Neuronal stem cell (in vitro differentiated cells): ENCODE measurements at regions not wholly inside any gene's neighbourhood (a gene's known extent, or its start where the extent isn't known, plus 50 kb on each side); places are given as distances from the start of the nearest gene placed in this dataset.

Source experiments
- DNase-seq: peaks from one replicate; pipeline ENCODE4 v3.0.0-alpha.2; 2013; ENCODE audit warnings: low spot score
- H2AFZ ChIP-seq: one replicate; pipeline ENCODE4 v1.6.1; 2013; ENCODE audit warnings: mild to moderate bottlenecking, low read length, inconsistent platforms
- H2AK5ac ChIP-seq: 2 replicates; pipeline ENCODE4 v1.6.1; 2013; ENCODE audit warnings: low read depth, mild to moderate bottlenecking, inconsistent platforms, low read length, moderate library complexity, mixed read lengths
- H2BK120ac ChIP-seq: 2 replicates; pipeline ENCODE4 v1.6.1; 2013; ENCODE audit warnings: low read depth, mild to moderate bottlenecking, inconsistent platforms, low read length, moderate library complexity, mixed read lengths
- H2BK12ac ChIP-seq: one replicate; pipeline ENCODE4 v1.6.1; 2013; ENCODE audit warnings: low read length, inconsistent platforms
- H2BK15ac ChIP-seq: 2 replicates; pipeline ENCODE4 v1.6.1; 2013; ENCODE audit warnings: mild to moderate bottlenecking, low read length, inconsistent platforms, mixed read lengths
- H2BK5ac ChIP-seq: one replicate; pipeline ENCODE4 v1.6.1; 2013; ENCODE audit warnings: inconsistent platforms, mild to moderate bottlenecking, low read length, moderate library complexity
- H3K14ac ChIP-seq: one replicate; pipeline ENCODE4 v1.6.1; 2013; ENCODE audit warnings: low read length, inconsistent platforms
- H3K18ac ChIP-seq: 2 replicates; pipeline ENCODE4 v1.6.1; 2013; ENCODE audit warnings: low read length, inconsistent platforms
- H3K23ac ChIP-seq: 2 replicates; pipeline ENCODE4 v1.6.1; 2013; ENCODE audit warnings: low read depth, mild to moderate bottlenecking, mixed read lengths, low read length, inconsistent platforms; ENCODE audit not compliant: poor library complexity
- H3K27ac ChIP-seq: replicated peaks from 3 replicates; pipeline ENCODE4 v1.5.1; 2013; ENCODE audit warnings: low read length, inconsistent platforms
- H3K27me3 ChIP-seq, 3 experiments: 2 replicates each; pipeline ENCODE4 v1.6.1; 2013; ENCODE audit warnings: low read length in 3 of 3, mild to moderate bottlenecking in 2 of 3, inconsistent platforms in 1 of 3, low read depth in 1 of 3, mixed read lengths in 1 of 3, moderate library complexity in 1 of 3; ENCODE audit not compliant: control insufficient read depth in 3 of 3, insufficient read depth in 3 of 3
- H3K36me3 ChIP-seq, 2 donors: replicated peaks in 1 of 2; 2 replicates each; pipeline ENCODE4 v1.6.1; 2013; ENCODE audit warnings: low read length in 2 of 2; ENCODE audit not compliant: control insufficient read depth in 2 of 2, insufficient read depth in 2 of 2
- H3K4ac ChIP-seq: 2 replicates; pipeline ENCODE4 v1.6.1; 2013; ENCODE audit warnings: inconsistent platforms, mild to moderate bottlenecking, low read length, moderate library complexity
- H3K4me1 ChIP-seq, 2 donors: 1 replicate in 1 of 2; 2 replicates in 1 of 2; pipeline ENCODE4 v1.6.1; 2013; ENCODE audit warnings: low read length in 2 of 2, low read depth in 1 of 2; ENCODE audit not compliant: control insufficient read depth in 2 of 2, insufficient read depth in 1 of 2
- H3K4me2 ChIP-seq: one replicate; pipeline ENCODE4 v1.6.1; 2013; ENCODE audit warnings: mild to moderate bottlenecking, low read length, inconsistent platforms; ENCODE audit not compliant: insufficient read depth, poor library complexity, severe bottlenecking
- H3K4me3 ChIP-seq, 2 donors: 2 replicates each; pipeline ENCODE4 v1.5.1; 2013; ENCODE audit warnings: low read length in 2 of 2, mild to moderate bottlenecking in 2 of 2, inconsistent platforms in 1 of 2, moderate library complexity in 1 of 2
- H3K79me1 ChIP-seq: one replicate; pipeline ENCODE4 v1.6.1; 2013; ENCODE audit warnings: low read depth, mild to moderate bottlenecking, inconsistent platforms, low read length, moderate library complexity
- H3K9ac ChIP-seq: one replicate; pipeline ENCODE4 v1.6.1; 2013; ENCODE audit warnings: mild to moderate bottlenecking, low read depth, low read length, inconsistent platforms; ENCODE audit not compliant: poor library complexity
- H3K9me3 ChIP-seq, 2 donors: replicated peaks in 1 of 2; 2 replicates each; pipeline versions ENCODE3 to v1.6.1; 2013; ENCODE audit warnings: low read length in 2 of 2, mild to moderate bottlenecking in 2 of 2, inconsistent platforms in 1 of 2, low read depth in 1 of 2, mixed read lengths in 1 of 2, moderate library complexity in 1 of 2; ENCODE audit not compliant: control insufficient read depth in 2 of 2, insufficient read depth in 1 of 2
- H4K8ac ChIP-seq: one replicate; pipeline ENCODE4 v1.6.1; 2013; ENCODE audit warnings: low read depth, mild to moderate bottlenecking, inconsistent platforms, low read length, moderate library complexity
- H4K91ac ChIP-seq: one replicate; pipeline ENCODE4 v1.6.1; 2013; ENCODE audit warnings: low read length, low read depth, mild to moderate bottlenecking, inconsistent platforms; ENCODE audit not compliant: poor library complexity
- WGBS, 2 donors: extraction: QIAGEN DNeasy Blood & Tissue Kit; methylation state at CpG; one replicate each; pipeline ENCODE4 v1.1.7; 2013; ENCODE audit warnings: missing lambda C conversion rate in 2 of 2, mixed read lengths in 1 of 2; ENCODE audit not compliant: insufficient read length in 2 of 2, insufficient replicate concordance in 1 of 2; ENCODE audit errors: extremely low coverage in 2 of 2; 5-methylcytosine and 5-hydroxymethylcytosine counted together

GRCh38 chr5:82601861-82602260 is 323.7 kb upstream of the RPS23 start:
- Histone ChIP-seq H3K23ac (no peak overlapping the region), H3K4me1 (no peaks in the 10 kb centered on the region), H3K27ac (no peak overlapping the region), H2AFZ (no peak overlapping the region), H2AK5ac (no peak overlapping the region), H3K27me3 (no peaks in the 10 kb centered on the region), H3K14ac (no peak overlapping the region), H2BK15ac (no peak overlapping the region), H2BK120ac (no peak overlapping the region), H3K36me3 (no peaks in the 10 kb centered on the region), H4K91ac (no peak overlapping the region), H3K4me3 (no peak overlapping the region), H3K9me3 (peaks cover 0 to 2% of the 10 kb centered on the region in 2 donors), H2BK12ac (no peak overlapping the region), H3K79me1 (peaks cover 2% of the 10 kb centered on the region), H3K4me2 (no peak overlapping the region), H3K18ac (no peak overlapping the region), H4K8ac (no peak overlapping the region), H3K9ac (no peak overlapping the region), H3K4ac (no peak overlapping the region), H2BK5ac (no peak overlapping the region)
- DNase-seq: no peak
- WGBS, 2 donors: no CpG with 5 or more reads among the region's 1 CpG

- Histone ChIP-seq H2AK5ac (no peak overlapping the region), H3K9me3 (peaks cover 0 to 2% of the 10 kb centered on the region in 2 donors), H2BK120ac (no peak overlapping the region), H3K4ac (no peak overlapping the region), H2AFZ (no peak overlapping the region), H3K18ac (no peak overlapping the region), H2BK5ac (no peak overlapping the region), H3K27me3 (no peaks in the 10 kb centered on the region), H3K23ac (no peak overlapping the region), H2BK15ac (no peak overlapping the region), H3K36me3 (no peaks in the 10 kb centered on the region), H3K79me1 (peaks cover 2% of the 10 kb centered on the region), H2BK12ac (no peak overlapping the region), H4K8ac (no peak overlapping the region), H3K4me1 (no peaks in the 10 kb centered on the region), H3K4me3 (no peak overlapping the region), H3K9ac (no peak overlapping the region), H3K14ac (no peak overlapping the region), H3K4me2 (no peak overlapping the region), H4K91ac (no peak overlapping the region), H3K27ac (no peak overlapping the region)
- no CpG with 5 or more reads among the region's 3 CpGs for WGBS, 2 donors
- DNase-seq: no peak
Measured at GRCh38 chr5:82601077-82601476, 322.9 kb upstream of the RPS23 start.

- DNase-seq: no peak
- H3K79me1 ChIP-seq: no peaks in the 10 kb centered on the region
- H3K4me3 ChIP-seq: no peak overlapping the region
- H2BK120ac ChIP-seq: no peak overlapping the region
- H3K9me3 ChIP-seq: no peaks in the 10 kb centered on the region
- H3K18ac ChIP-seq: no peak overlapping the region
- H2BK12ac ChIP-seq: no peak overlapping the region
- no CpG with 5 or more reads among the region's 1 CpG for WGBS, 2 donors
- no peak overlapping the region for H3K4ac ChIP-seq
- H4K8ac ChIP-seq: no peak overlapping the region
- no peak overlapping the region for H2AK5ac ChIP-seq
- H3K9ac ChIP-seq: no peak overlapping the region
- no peak overlapping the region for H3K23ac ChIP-seq
- H3K4me1 ChIP-seq: no peaks in the 10 kb centered on the region
- H2BK5ac ChIP-seq: no peak overlapping the region
- no peaks in the 10 kb centered on the region for H3K36me3 ChIP-seq
- H4K91ac ChIP-seq: no peak overlapping the region
- H2BK15ac ChIP-seq: no peak overlapping the region
- H3K14ac ChIP-seq: no peak overlapping the region
- no peak overlapping the region for H3K4me2 ChIP-seq
- no peak overlapping the region for H3K27ac ChIP-seq
- H3K27me3 ChIP-seq: no peaks in the 10 kb centered on the region
- H2AFZ ChIP-seq: no peak overlapping the region
Measured at GRCh38 chr5:82599692-82600091, 321.5 kb upstream of the RPS23 start.

- Histone ChIP-seq H3K9me3 (no peaks in the 10 kb centered on the region), H2AFZ (no peak overlapping the region), H3K79me1 (no peaks in the 10 kb centered on the region), H3K27ac (no peak overlapping the region), H3K36me3 (no peaks in the 10 kb centered on the region), H4K8ac (no peak overlapping the region), H3K4me3 (no peak overlapping the region), H2AK5ac (no peak overlapping the region), H2BK12ac (no peak overlapping the region), H2BK120ac (no peak overlapping the region), H3K9ac (no peak overlapping the region), H3K23ac (no peak overlapping the region), H3K4ac (no peak overlapping the region), H3K18ac (no peak overlapping the region), H2BK5ac (no peak overlapping the region), H3K27me3 (no peaks in the 10 kb centered on the region), H3K14ac (no peak overlapping the region), H3K4me2 (no peak overlapping the region), H4K91ac (no peak overlapping the region), H2BK15ac (no peak overlapping the region), H3K4me1 (no peaks in the 10 kb centered on the region)
- no CpG with 5 or more reads among the region's 1 CpG for WGBS, 2 donors
- no peak for DNase-seq
Measured at GRCh38 chr5:82599030-82599429, 320.9 kb upstream of the RPS23 start.
